Loucy (cell line): ENCODE measurements at regions not wholly inside any gene's neighbourhood (a gene's known extent, or its start where the extent isn't known, plus 50 kb on each side); places are given as distances from the start of the nearest gene placed in this dataset.

ENCODE experiments used
- EZH2phosphoT487 ChIP-seq: fragments of 200-600 bp; IDR thresholded peaks from 2 replicates; pipeline ENCODE4 v1.6.1; 2018; ENCODE audit warnings: antibody characterized with exemption, mild to moderate bottlenecking, moderate library complexity, borderline replicate concordance
- TF ChIP-seq, protein P1 (sequence below): fragments of 200-600 bp; sonication (generic); conservative IDR thresholded peaks from 2 replicates; pipeline ENCODE4 v1.5.1; 2014; ENCODE audit warnings: mild to moderate bottlenecking, antibody characterized with exemption, low read length

GRCh38 chr2:191783416-191783815 lies 63.5 kb downstream of the CAVIN2 start:
- TF ChIP-seq, protein P1, sequence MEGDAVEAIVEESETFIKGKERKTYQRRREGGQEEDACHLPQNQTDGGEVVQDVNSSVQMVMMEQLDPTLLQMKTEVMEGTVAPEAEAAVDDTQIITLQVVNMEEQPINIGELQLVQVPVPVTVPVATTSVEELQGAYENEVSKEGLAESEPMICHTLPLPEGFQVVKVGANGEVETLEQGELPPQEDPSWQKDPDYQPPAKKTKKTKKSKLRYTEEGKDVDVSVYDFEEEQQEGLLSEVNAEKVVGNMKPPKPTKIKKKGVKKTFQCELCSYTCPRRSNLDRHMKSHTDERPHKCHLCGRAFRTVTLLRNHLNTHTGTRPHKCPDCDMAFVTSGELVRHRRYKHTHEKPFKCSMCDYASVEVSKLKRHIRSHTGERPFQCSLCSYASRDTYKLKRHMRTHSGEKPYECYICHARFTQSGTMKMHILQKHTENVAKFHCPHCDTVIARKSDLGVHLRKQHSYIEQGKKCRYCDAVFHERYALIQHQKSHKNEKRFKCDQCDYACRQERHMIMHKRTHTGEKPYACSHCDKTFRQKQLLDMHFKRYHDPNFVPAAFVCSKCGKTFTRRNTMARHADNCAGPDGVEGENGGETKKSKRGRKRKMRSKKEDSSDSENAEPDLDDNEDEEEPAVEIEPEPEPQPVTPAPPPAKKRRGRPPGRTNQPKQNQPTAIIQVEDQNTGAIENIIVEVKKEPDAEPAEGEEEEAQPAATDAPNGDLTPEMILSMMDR = no peak
- no peak for TF ChIP-seq EZH2phosphoT487
